A549 (cell line): ENCODE measurements at regions not wholly inside any gene's neighbourhood (a gene's known extent, or its start where the extent isn't known, plus 50 kb on each side); places are given as distances from the start of the nearest gene placed in this dataset.

Experiments used
- BHLHE40 ChIP-seq: IDR thresholded peaks from 2 replicates; pipeline ENCODE4 v1.6.1; 2012; ENCODE audit warnings: low read depth, low read length, inconsistent platforms
- CHD2 ChIP-seq: fragments of 150-350 bp; IDR thresholded peaks from 2 replicates; pipeline ENCODE4 v1.6.1; 2014; ENCODE audit warnings: low read length; ENCODE audit not compliant: partially characterized antibody
- EP300 ChIP-seq, 2 experiments: fragments of >200 bp; sonication (Bioruptor Twin); formaldehyde crosslinking; IDR thresholded peaks; 2 replicates in 1 of 2; 3 replicates in 1 of 2; pipeline ENCODE4 v1.6.1; 2016 to 2017
- NR3C1 ChIP-seq: fragments of >200 bp; sonication (Bioruptor Twin); formaldehyde crosslinking; IDR thresholded peaks from 3 replicates; pipeline ENCODE4 v1.6.1; 2017
- POLR2A ChIP-seq: IDR thresholded peaks from 2 replicates; pipeline ENCODE4 v1.6.1; 2012; ENCODE audit warnings: mild to moderate bottlenecking, low read length
- POLR2AphosphoS2 ChIP-seq: conservative IDR thresholded peaks from 2 replicates; pipeline ENCODE4 v1.6.1; 2012; ENCODE audit warnings: low read length, improper control_type of control experiment, inconsistent platforms
- RARB ChIP-seq: fragments of 250-450 bp; sonication (Bioruptor Pico); IDR thresholded peaks from 2 replicates; pipeline ENCODE4 v1.8.0; 2021; ENCODE audit warnings: mild to moderate bottlenecking, moderate library complexity
- TP53 ChIP-seq: fragments of 250-450 bp; sonication (Bioruptor Pico); IDR thresholded peaks from 2 replicates; pipeline ENCODE4 v1.5.0; 2021; ENCODE audit warnings: mild to moderate bottlenecking, moderate library complexity
- ZC3H11A ChIP-seq: fragments of 450-650 bp; IDR thresholded peaks from 2 replicates; pipeline ENCODE4 v1.6.1; 2014; ENCODE audit warnings: antibody characterized with exemption, mild to moderate bottlenecking
- TF ChIP-seq, protein P1 (sequence below): fragments of >200 bp; sonication (Bioruptor Twin); formaldehyde crosslinking; IDR thresholded peaks from 3 replicates; pipeline ENCODE4 v1.5.1; 2016
- TF ChIP-seq, protein P2 (sequence below): IDR thresholded peaks from 2 replicates; pipeline ENCODE4 v1.6.1; 2012
- TF ChIP-seq, protein P3 (sequence below): fragments of >200 bp; sonication (Bioruptor Twin); formaldehyde crosslinking; IDR thresholded peaks from 3 replicates; pipeline ENCODE4 v1.6.1; 2016

DNA sequence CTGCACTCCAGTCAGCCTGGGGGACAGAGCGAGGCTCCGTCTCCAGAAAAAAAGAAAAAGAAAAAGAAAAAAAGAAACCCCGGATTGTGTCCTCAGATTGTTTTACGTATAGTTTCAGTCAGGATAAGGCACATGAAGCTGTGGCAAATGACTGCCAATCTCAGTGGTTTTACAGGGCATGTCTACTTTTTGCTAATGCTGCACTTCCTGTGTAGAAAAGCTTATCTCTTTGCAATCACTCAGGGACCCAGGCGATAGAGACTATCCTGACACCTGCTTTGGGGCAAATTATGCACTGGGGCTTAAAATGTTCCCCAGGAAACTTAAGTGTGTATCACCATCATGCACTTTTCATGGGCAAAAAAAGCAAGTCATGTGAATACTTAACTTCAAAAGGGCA is 103.7 kb upstream of the MEIS1 start:
- TF ChIP-seq, protein P1, sequence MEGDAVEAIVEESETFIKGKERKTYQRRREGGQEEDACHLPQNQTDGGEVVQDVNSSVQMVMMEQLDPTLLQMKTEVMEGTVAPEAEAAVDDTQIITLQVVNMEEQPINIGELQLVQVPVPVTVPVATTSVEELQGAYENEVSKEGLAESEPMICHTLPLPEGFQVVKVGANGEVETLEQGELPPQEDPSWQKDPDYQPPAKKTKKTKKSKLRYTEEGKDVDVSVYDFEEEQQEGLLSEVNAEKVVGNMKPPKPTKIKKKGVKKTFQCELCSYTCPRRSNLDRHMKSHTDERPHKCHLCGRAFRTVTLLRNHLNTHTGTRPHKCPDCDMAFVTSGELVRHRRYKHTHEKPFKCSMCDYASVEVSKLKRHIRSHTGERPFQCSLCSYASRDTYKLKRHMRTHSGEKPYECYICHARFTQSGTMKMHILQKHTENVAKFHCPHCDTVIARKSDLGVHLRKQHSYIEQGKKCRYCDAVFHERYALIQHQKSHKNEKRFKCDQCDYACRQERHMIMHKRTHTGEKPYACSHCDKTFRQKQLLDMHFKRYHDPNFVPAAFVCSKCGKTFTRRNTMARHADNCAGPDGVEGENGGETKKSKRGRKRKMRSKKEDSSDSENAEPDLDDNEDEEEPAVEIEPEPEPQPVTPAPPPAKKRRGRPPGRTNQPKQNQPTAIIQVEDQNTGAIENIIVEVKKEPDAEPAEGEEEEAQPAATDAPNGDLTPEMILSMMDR: no peak
- TF ChIP-seq NR3C1 (no peak), EP300 (IDR thresholded peaks at IDR 0.05) (no peak), BHLHE40 (no peak), TP53 (no peak), ZC3H11A (no peak), RARB (CRISPR knock-in tag) (no peak), CHD2 (no peak), POLR2AphosphoS2 (no peak), POLR2A (no peak)
- TF ChIP-seq, protein P2, sequence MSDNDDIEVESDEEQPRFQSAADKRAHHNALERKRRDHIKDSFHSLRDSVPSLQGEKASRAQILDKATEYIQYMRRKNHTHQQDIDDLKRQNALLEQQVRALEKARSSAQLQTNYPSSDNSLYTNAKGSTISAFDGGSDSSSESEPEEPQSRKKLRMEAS: no peak
- TF ChIP-seq, protein P3, sequence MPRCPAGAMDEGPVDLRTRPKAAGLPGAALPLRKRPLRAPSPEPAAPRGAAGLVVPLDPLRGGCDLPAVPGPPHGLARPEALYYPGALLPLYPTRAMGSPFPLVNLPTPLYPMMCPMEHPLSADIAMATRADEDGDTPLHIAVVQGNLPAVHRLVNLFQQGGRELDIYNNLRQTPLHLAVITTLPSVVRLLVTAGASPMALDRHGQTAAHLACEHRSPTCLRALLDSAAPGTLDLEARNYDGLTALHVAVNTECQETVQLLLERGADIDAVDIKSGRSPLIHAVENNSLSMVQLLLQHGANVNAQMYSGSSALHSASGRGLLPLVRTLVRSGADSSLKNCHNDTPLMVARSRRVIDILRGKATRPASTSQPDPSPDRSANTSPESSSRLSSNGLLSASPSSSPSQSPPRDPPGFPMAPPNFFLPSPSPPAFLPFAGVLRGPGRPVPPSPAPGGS: no peak
